Endothelial cell (in vitro differentiated cells): ENCODE measurements at regions not wholly inside any gene's neighbourhood (a gene's known extent, or its start where the extent isn't known, plus 50 kb on each side); places are given as distances from the start of the nearest gene placed in this dataset.

Experiments used
- DNase-seq: peaks from one replicate; pipeline ENCODE4 v3.0.0; 2021; ENCODE audit warnings: low spot score
- H3K27ac Mint-ChIP-seq: one replicate; pipeline ENCODE4 v1.8.0; 2021; ENCODE audit warnings: mixed read lengths, inconsistent platforms; ENCODE audit not compliant: unreplicated experiment
- H3K27me3 Mint-ChIP-seq: one replicate; pipeline ENCODE4 v1.8.0; 2021; ENCODE audit warnings: mild to moderate bottlenecking, moderate library complexity, mixed read lengths, inconsistent platforms; ENCODE audit not compliant: unreplicated experiment
- H3K36me3 Mint-ChIP-seq: one replicate; pipeline ENCODE4 v1.8.0; 2021; ENCODE audit warnings: mild to moderate bottlenecking, low read depth, mixed read lengths, inconsistent platforms; ENCODE audit not compliant: unreplicated experiment
- H3K4me1 Mint-ChIP-seq: one replicate; pipeline ENCODE4 v1.8.0; 2021; ENCODE audit warnings: mild to moderate bottlenecking, mixed read lengths, inconsistent platforms; ENCODE audit not compliant: unreplicated experiment
- H3K4me3 Mint-ChIP-seq: one replicate; pipeline ENCODE4 v1.8.0; 2021; ENCODE audit warnings: mild to moderate bottlenecking, mixed read lengths, inconsistent platforms; ENCODE audit not compliant: unreplicated experiment
- H3K9me3 Mint-ChIP-seq: one replicate; pipeline ENCODE4 v1.8.0; 2021; ENCODE audit warnings: mixed read lengths, inconsistent platforms; ENCODE audit not compliant: unreplicated experiment
- CTCF ChIP-seq: fragments of 200-600 bp; sonication (generic); IDR thresholded peaks from one replicate; pipeline ENCODE4 v1.5.0; 2021; ENCODE audit warnings: antibody characterized with exemption; ENCODE audit not compliant: unreplicated experiment

DNA sequence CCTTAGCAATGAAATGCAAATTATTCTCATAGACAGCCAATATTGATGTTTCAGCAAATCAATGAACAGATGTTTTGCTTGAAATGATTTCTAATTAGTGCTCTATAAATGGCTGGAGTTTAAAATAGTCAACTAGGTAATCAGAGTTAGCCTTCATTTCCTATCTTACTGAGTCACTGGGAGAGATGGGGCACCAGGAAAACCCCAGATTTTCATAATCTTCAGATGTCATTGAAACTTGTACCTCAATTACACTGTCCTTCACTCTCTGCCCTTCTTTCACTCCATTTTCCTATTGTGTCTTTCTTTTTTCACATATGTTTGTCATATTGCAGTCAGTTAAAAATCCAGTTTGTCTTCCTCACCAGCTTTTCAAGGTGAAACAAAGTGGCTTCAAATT is 92.7 kb downstream of the C12orf75 start:
- H3K27me3 Mint-ChIP-seq, result peaks cover 1% of the 10 kb centered on the region
- no peak overlapping the region for H3K4me3 Mint-ChIP-seq
- H3K36me3 Mint-ChIP-seq, result no peaks in the 10 kb centered on the region
- no peaks in the 10 kb centered on the region for H3K4me1 Mint-ChIP-seq
- no peak overlapping the region for H3K27ac Mint-ChIP-seq
- DNase-seq, result no peak
- H3K9me3 Mint-ChIP-seq, result no peaks in the 10 kb centered on the region
- no peak for TF ChIP-seq CTCF

DNA sequence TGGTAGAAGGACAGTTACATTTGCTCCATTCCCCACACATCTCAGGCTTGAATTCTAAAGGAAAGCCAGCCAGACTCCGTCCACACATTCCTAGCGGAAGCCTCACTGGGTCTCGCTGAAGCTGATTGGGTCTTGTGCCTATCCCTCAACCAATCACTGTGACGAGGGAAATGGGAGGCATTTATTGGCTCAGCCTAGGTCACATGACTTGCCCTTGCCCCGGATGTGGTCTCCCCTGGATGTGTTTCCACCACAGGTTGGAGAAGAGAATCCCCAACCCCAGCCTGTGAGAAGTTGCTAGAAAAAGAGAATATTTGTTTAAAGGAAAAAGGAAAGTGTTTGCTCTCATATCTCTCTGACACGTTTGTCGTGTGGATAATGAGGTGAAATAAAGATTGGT is 93.4 kb downstream of the C12orf75 start:
- H3K9me3 Mint-ChIP-seq, result no peaks in the 10 kb centered on the region
- no peak for TF ChIP-seq CTCF
- peaks cover 2% of the 10 kb centered on the region for H3K4me1 Mint-ChIP-seq

GRCh38 chr12:105425254-105426174 is 95.0 kb downstream of the C12orf75 start:
- TF ChIP-seq CTCF, result no peak
- Mint-ChIP-seq H3K27me3 (no peaks in the 10 kb centered on the region), H3K4me3 (no peak overlapping the region), H3K4me1 (peaks cover 3% of the 10 kb centered on the region), H3K27ac (no peak overlapping the region), H3K9me3 (no peaks in the 10 kb centered on the region), H3K36me3 (no peaks in the 10 kb centered on the region)
- DNase-seq, result no peak

More for the DNA sequence above, 93.4 kb downstream of the C12orf75 start:
- no peak for DNase-seq
- Mint-ChIP-seq H3K36me3 (no peaks in the 10 kb centered on the region), H3K4me3 (no peak overlapping the region), H3K27ac (no peak overlapping the region), H3K27me3 (no peaks in the 10 kb centered on the region)

DNA sequence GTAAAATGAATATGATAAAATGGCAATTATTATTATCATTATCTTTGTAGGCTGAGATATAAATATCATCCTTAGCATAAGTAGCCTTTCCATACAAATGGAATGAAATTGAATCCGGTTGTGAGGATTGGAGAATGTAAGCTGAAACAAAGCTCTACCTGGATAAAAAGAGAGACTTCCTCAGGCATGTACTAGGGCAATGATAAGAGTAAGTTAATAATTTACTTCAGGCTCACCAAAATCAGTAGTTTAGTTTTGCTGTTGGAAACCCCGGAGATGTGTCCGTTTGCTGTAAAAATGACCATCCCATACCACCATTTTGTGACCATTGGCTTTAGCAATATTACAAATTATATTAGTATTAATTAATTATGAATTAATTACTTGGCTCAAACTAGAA is 96.3 kb downstream of the C12orf75 start:
- no peak overlapping the region for H3K4me3 Mint-ChIP-seq
- H3K9me3 Mint-ChIP-seq, result no peaks in the 10 kb centered on the region
- no peak for TF ChIP-seq CTCF
- DNase-seq, result no peak
- no peaks in the 10 kb centered on the region for H3K27me3 Mint-ChIP-seq
- no peak overlapping the region for H3K27ac Mint-ChIP-seq
- peaks cover 3% of the 10 kb centered on the region for H3K4me1 Mint-ChIP-seq
- H3K36me3 Mint-ChIP-seq, result no peaks in the 10 kb centered on the region

DNA sequence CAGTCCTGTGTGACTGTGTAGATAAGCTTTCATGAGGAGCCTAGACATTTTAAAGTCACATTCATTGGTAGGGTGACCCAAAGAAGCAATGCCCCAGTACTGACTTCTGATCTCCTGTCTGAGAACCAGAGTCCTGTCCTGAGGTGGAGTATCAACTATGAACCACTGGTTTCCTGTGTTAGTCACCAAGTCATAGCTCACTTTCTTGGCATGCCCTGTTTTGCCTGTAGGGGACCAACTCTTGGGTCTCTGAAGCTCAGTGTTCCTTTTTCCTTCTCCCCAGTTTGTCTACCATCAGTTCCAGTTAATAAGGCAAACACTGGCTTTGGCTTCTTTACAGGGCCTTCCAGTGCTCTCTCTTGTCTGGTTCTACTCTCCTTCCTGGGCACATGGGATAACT is 97.4 kb downstream of the C12orf75 start:
- DNase-seq, result no peak
- no peak for TF ChIP-seq CTCF
- no peak overlapping the region for H3K27ac Mint-ChIP-seq

More for the DNA sequence above, 97.4 kb downstream of the C12orf75 start:
- H3K27me3 Mint-ChIP-seq, result no peaks in the 10 kb centered on the region
- H3K4me1 Mint-ChIP-seq, result peaks cover 3% of the 10 kb centered on the region
- no peak overlapping the region for H3K4me3 Mint-ChIP-seq
- no peaks in the 10 kb centered on the region for H3K36me3 Mint-ChIP-seq
- H3K9me3 Mint-ChIP-seq, result no peaks in the 10 kb centered on the region
